ENCODE measurements at regions not wholly inside any gene's neighbourhood (a gene's known extent, or its start where the extent isn't known, plus 50 kb on each side); places are given as distances from the start of the nearest gene placed in this dataset.

DNA sequence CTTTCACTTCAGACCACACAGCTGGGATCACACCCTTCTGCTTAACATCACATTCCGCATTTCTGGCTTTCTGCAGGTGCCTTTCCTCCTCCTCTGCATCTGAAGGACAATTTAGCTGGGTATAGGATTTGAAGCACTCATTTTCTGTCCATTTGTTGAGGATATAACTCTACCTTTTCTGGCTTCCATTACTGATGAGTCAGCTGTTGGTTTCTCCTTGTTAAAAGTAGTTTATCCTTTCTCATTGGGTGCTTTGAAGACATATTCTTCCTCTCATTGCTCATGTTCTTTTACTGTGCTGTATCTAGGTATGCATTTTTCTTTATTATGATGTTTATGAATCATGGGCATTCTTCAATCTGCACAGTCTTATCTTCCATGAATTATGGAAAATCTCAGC, 199.3 kb upstream of the SOX1 start:
- TF ChIP-seq, protein P1, sequence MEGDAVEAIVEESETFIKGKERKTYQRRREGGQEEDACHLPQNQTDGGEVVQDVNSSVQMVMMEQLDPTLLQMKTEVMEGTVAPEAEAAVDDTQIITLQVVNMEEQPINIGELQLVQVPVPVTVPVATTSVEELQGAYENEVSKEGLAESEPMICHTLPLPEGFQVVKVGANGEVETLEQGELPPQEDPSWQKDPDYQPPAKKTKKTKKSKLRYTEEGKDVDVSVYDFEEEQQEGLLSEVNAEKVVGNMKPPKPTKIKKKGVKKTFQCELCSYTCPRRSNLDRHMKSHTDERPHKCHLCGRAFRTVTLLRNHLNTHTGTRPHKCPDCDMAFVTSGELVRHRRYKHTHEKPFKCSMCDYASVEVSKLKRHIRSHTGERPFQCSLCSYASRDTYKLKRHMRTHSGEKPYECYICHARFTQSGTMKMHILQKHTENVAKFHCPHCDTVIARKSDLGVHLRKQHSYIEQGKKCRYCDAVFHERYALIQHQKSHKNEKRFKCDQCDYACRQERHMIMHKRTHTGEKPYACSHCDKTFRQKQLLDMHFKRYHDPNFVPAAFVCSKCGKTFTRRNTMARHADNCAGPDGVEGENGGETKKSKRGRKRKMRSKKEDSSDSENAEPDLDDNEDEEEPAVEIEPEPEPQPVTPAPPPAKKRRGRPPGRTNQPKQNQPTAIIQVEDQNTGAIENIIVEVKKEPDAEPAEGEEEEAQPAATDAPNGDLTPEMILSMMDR (conservative IDR thresholded peaks at IDR 0.05; ENCODE audit: low read depth, low read length): no peak
- TF ChIP-seq EZH2 (IDR thresholded peaks at IDR 0.05; ENCODE audit: borderline replicate concordance, low read depth, low read length, poor library complexity, severe bottlenecking): no peak

All from A673 (cell line).